GM12891 (cell line): ENCODE measurements at regions not wholly inside any gene's neighbourhood (a gene's known extent, or its start where the extent isn't known, plus 50 kb on each side); places are given as distances from the start of the nearest gene placed in this dataset.

ENCODE experiments used
- POLR2A ChIP-seq: IDR thresholded peaks from 2 replicates; pipeline ENCODE4 v1.6.1; 2011; ENCODE audit warnings: low read depth, low read length, control low read depth
- SPI1 ChIP-seq: IDR thresholded peaks from 2 replicates; pipeline ENCODE4 v1.6.1; 2011; ENCODE audit warnings: low read depth, low read length, control low read depth

- TF ChIP-seq POLR2A (no peak), SPI1 (peak; percentile 65)
Observed at GRCh38 chr7:24017519-24017918, 266.5 kb upstream of the NPY start.
